Cardiac muscle cell (in vitro differentiated cells and primary cell): ENCODE measurements at regions not wholly inside any gene's neighbourhood (a gene's known extent, or its start where the extent isn't known, plus 50 kb on each side); places are given as distances from the start of the nearest gene placed in this dataset.

Experiments
- DNase-seq, 2 donors: peaks; one replicate each; pipeline versions ENCODE4 v3.0.0 to v3.0.0-alpha.2; 2010 to 2017; ENCODE audit warnings: low read depth in 1 of 2, low spot score in 1 of 2
- H3K27ac ChIP-seq: fragments of 200-600 bp; sonication (generic); 2 replicates; pipeline ENCODE4 v1.5.1; 2016
- H3K27me3 ChIP-seq: fragments of 200-600 bp; sonication (generic); 2 replicates; pipeline ENCODE4 v1.6.0; 2016; ENCODE audit warnings: control low read depth
- H3K36me3 ChIP-seq: fragments of 200-600 bp; sonication (generic); 2 replicates; pipeline ENCODE4 v1.5.1; 2016; ENCODE audit warnings: control low read depth
- H3K4me1 ChIP-seq: fragments of 200-600 bp; sonication (generic); 2 replicates; pipeline ENCODE4 v1.8.1; 2017; ENCODE audit warnings: low read depth, mild to moderate bottlenecking, mixed run types
- H3K4me3 ChIP-seq: fragments of 200-600 bp; sonication (generic); 2 replicates; pipeline ENCODE4 v1.5.1; 2016; ENCODE audit warnings: mild to moderate bottlenecking
- H3K9me3 ChIP-seq: fragments of 200-600 bp; sonication (generic); 2 replicates; pipeline ENCODE4 v1.5.1; 2017; ENCODE audit warnings: low read depth, mild to moderate bottlenecking, control low read depth
- TF ChIP-seq, protein P1 (sequence below): IDR thresholded peaks from 2 replicates; pipeline ENCODE4 v1.5.1; 2012; ENCODE audit warnings: low read depth, mild to moderate bottlenecking, low read length

DNA sequence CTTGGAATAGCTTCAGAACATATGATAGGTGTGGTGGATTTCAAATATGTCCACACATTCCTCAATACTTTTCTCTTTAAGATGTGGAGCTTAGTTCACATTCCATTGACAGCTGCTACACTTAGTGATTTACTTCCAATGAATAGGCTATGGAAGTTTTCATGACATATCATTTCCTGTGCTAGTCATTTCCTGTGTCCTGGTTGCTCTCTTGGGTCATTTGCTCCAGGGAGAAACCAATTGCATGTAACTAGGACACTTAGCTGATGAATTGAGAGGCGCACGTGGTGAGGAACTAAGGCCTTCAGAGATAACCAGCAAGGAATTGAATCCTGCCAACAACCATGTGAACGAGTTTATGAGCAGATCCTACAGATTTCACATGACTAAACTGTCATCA is 120.9 kb downstream of the SLC17A6 start:
- Histone ChIP-seq H3K4me3 (no peak overlapping the region), H3K36me3 (no peaks in the 10 kb centered on the region), H3K27ac (no peak overlapping the region), H3K4me1 (no peaks in the 10 kb centered on the region), H3K9me3 (no peaks in the 10 kb centered on the region), H3K27me3 (no peaks in the 10 kb centered on the region)
- DNase-seq: peak in 1 of 2 donors; percentile 39
- TF ChIP-seq, protein P1, sequence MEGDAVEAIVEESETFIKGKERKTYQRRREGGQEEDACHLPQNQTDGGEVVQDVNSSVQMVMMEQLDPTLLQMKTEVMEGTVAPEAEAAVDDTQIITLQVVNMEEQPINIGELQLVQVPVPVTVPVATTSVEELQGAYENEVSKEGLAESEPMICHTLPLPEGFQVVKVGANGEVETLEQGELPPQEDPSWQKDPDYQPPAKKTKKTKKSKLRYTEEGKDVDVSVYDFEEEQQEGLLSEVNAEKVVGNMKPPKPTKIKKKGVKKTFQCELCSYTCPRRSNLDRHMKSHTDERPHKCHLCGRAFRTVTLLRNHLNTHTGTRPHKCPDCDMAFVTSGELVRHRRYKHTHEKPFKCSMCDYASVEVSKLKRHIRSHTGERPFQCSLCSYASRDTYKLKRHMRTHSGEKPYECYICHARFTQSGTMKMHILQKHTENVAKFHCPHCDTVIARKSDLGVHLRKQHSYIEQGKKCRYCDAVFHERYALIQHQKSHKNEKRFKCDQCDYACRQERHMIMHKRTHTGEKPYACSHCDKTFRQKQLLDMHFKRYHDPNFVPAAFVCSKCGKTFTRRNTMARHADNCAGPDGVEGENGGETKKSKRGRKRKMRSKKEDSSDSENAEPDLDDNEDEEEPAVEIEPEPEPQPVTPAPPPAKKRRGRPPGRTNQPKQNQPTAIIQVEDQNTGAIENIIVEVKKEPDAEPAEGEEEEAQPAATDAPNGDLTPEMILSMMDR: no peak

DNA sequence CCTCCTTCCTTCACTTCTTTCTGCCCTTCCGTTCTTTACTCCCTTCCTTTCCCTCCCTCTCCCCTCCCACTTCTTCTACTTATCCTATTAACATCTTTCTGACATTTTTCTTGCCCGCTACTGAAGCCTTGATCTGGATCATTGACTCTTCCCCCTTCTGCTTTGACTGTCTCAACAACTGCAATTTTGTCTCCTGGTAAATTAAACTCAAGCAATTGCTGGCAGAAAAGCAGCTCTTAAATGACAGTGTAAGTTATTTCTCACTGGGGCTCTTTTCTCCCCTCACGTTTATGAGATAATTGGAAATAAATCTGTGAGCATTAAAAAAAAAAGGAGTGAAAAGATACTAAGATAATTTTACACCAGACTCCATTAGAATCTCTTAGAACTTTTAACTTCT is 120.0 kb downstream of the SLC17A6 start:
- Histone ChIP-seq H3K4me1 (no peaks in the 10 kb centered on the region), H3K9me3 (no peaks in the 10 kb centered on the region), H3K27ac (no peak overlapping the region), H3K36me3 (no peaks in the 10 kb centered on the region), H3K4me3 (no peak overlapping the region), H3K27me3 (no peaks in the 10 kb centered on the region)
- no peak for DNase-seq
- TF ChIP-seq, protein P1: no peak

DNA sequence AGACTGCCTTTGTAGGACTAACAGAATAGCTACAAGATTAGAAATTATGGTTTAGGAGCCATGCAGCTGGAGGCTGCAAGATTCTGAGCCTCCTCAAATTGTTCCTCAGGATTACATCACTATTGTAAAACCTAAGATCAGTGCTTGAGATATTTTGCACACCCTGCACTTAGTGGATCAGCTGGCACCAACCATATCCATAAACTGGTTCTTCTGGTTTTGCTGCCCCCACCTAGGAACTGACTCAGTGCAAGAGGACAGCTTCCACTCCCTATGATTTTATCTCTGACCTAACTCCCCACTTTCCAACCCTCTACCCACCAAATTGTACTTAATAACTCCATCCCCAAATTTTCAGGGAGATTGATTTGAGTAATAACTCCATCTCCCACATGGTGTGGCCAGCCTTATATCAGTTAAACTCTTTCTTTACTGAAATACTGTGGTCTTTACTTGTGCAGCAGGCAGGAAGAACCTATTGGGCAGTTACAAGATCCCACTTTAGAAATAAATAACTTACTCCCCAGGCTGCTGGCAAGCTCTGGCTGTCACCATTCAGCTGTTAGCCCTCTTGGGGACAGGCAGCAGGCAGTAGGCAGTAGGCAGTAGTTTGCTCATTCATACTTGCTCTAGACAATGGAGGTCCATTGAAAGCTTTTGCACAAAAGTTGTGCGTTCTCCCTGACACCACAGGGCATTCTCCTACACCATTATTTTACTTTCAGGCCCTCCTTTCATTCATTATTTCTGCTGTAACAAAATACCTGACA is 119.0 kb downstream of the SLC17A6 start:
- TF ChIP-seq, protein P1: no peak
- Histone ChIP-seq H3K27me3 (no peaks in the 10 kb centered on the region), H3K27ac (no peak overlapping the region), H3K4me3 (no peak overlapping the region), H3K4me1 (no peaks in the 10 kb centered on the region), H3K36me3 (no peaks in the 10 kb centered on the region), H3K9me3 (no peaks in the 10 kb centered on the region)
- no peak for DNase-seq

DNA sequence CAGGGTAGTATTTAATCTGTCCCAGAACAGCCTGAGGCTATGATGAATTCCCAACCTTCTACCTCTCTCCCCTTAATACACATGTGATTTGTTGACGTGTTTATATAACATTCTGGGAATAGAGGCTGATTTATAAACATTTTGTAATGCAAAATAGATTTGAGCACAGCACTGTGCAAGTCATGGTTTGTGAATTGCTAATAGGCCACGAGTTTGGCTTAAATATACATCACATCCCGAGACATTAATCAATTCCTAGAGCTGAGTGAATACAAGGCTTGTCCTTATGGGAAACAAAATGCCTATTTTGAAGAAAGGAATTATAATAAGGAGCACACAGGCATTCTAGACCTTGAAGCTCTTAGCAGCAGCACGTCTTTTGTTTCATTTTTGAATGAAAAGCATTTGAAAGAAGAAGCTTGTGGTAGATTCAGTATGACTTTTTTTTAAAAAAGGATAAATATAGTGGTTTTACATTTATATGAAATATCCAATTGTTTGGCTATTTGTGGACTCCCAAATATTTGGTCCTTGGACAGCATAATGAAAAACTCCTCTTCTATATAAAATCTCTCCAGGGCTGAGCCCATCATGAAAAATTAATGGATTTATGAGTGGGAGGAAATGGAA is 116.4 kb downstream of the SLC17A6 start:
- no peak overlapping the region for H3K4me3 ChIP-seq
- H3K36me3 ChIP-seq: no peaks in the 10 kb centered on the region
- no peak overlapping the region for H3K27ac ChIP-seq
- no peaks in the 10 kb centered on the region for H3K9me3 ChIP-seq
- no peak for DNase-seq
- H3K4me1 ChIP-seq: no peaks in the 10 kb centered on the region
- no peaks in the 10 kb centered on the region for H3K27me3 ChIP-seq
- TF ChIP-seq, protein P1: no peak

DNA sequence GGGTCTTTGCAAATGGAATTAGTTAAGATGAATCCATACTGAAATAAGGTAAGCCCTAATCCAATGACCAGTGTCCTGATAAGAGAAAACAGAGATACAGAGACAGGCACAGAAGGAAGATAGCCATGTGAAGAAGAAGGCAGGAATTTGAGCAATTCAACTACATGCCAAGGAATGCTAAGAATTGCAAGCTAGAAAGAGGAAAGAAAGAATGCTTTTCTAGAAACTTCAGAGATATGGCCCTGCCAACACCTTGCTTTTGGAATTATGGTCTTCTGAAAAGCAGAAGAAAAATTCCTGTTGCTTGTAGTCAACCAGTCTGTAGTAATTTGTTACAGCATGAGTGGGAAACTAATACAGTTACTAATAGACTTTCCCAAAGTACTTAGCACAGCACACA is 111.3 kb downstream of the SLC17A6 start:
- Histone ChIP-seq H3K27ac (no peak overlapping the region), H3K4me3 (no peak overlapping the region), H3K36me3 (no peaks in the 10 kb centered on the region), H3K4me1 (no peaks in the 10 kb centered on the region), H3K27me3 (no peaks in the 10 kb centered on the region), H3K9me3 (no peaks in the 10 kb centered on the region)
- peak in 1 of 2 donors; percentile 25 for DNase-seq
- TF ChIP-seq, protein P1: no peak
